ENCODE measurements at regions not wholly inside any gene's neighbourhood (a gene's known extent, or its start where the extent isn't known, plus 50 kb on each side); places are given as distances from the start of the nearest gene placed in this dataset.

GRCh38 chrX:9164533-9165426, 130.9 kb upstream of the FAM9B start:
- Mint-ChIP-seq H3K27me3 (ENCODE audit: insufficient read depth, low read depth) (peaks cover 5% of the 10 kb centered on the region), H3K9me3 (peaks cover 4% of the 10 kb centered on the region), H3K4me3 (no peak overlapping the region), H3K27ac (no peak overlapping the region), H3K4me1 (peaks cover 4% of the 10 kb centered on the region), H3K36me3 (no peaks in the 10 kb centered on the region)
- Histone ChIP-seq H3K4me2 (no peak overlapping the region), H3K27ac (no peak overlapping the region), H3K9me3 (ENCODE audit: low read depth) (peaks cover 4% of the 10 kb centered on the region), H3F3A (ENCODE audit: low read depth) (no peaks in the 10 kb centered on the region), H3K27me3 (no peaks in the 10 kb centered on the region), H4K20me1 (ENCODE audit: low read depth) (no peaks in the 10 kb centered on the region), H3K4me3 (no peak overlapping the region), H3K4me1 (no peaks in the 10 kb centered on the region), H2AFZ (replicated peaks) (no peak overlapping the region), H3K9ac (no peak overlapping the region), H3K79me2 (ENCODE audit: low read depth) (no peaks in the 10 kb centered on the region), H3K36me3 (no peaks in the 10 kb centered on the region)
- DNase-seq (ENCODE audit: low spot score), result no peak
- TF ChIP-seq CTCF (IDR thresholded peaks at IDR 0.05), result no peak
- TF ChIP-seq EZH2 (IDR thresholded peaks at IDR 0.05), result no peak

GRCh38 chrX:9166584-9166944, 132.6 kb upstream of the FAM9B start:
- Histone ChIP-seq H3K27ac (no peak overlapping the region), H3K4me1 (no peaks in the 10 kb centered on the region), H3K9me3 (ENCODE audit: low read depth) (peaks cover 4% of the 10 kb centered on the region), H3K4me3 (no peak overlapping the region), H3K4me2 (no peak overlapping the region), H3K79me2 (ENCODE audit: low read depth) (no peaks in the 10 kb centered on the region), H3F3A (ENCODE audit: low read depth) (no peaks in the 10 kb centered on the region), H3K36me3 (no peaks in the 10 kb centered on the region), H4K20me1 (ENCODE audit: low read depth) (no peaks in the 10 kb centered on the region), H3K27me3 (no peaks in the 10 kb centered on the region), H2AFZ (replicated peaks) (no peak overlapping the region), H3K9ac (no peak overlapping the region)
- TF ChIP-seq EZH2phosphoT487 (IDR thresholded peaks at IDR 0.05), result no peak
- no peak for TF ChIP-seq CTCF (IDR thresholded peaks at IDR 0.05)
- no peak for TF ChIP-seq EZH2 (IDR thresholded peaks at IDR 0.05)
- peaks cover 4% of the 10 kb centered on the region for H3K9me3 Mint-ChIP-seq
- peaks cover 4% of the 10 kb centered on the region for H3K4me1 Mint-ChIP-seq
- H3K27me3 Mint-ChIP-seq (ENCODE audit: insufficient read depth, low read depth), result peaks cover 3% of the 10 kb centered on the region
- no peaks in the 10 kb centered on the region for H3K36me3 Mint-ChIP-seq
- H3K4me3 Mint-ChIP-seq, result no peak overlapping the region
- no peak for DNase-seq (ENCODE audit: low spot score)
- no peak overlapping the region for H3K27ac Mint-ChIP-seq

- Mint-ChIP-seq H3K27ac (no peak overlapping the region), H3K27me3 (ENCODE audit: insufficient read depth, low read depth) (peaks cover 8% of the 10 kb centered on the region)
- H3K9me3 ChIP-seq (ENCODE audit: low read depth), result no peaks in the 10 kb centered on the region
Observed at GRCh38 chrX:9171841-9172463, 138.0 kb upstream of the FAM9B start.

GRCh38 chrX:9172464-9172850, 138.5 kb upstream of the FAM9B start:
- Histone ChIP-seq H3K36me3 (no peaks in the 10 kb centered on the region), H3K27ac (no peak overlapping the region), H3K79me2 (ENCODE audit: low read depth) (no peaks in the 10 kb centered on the region), H3K27me3 (no peaks in the 10 kb centered on the region), H3F3A (ENCODE audit: low read depth) (no peaks in the 10 kb centered on the region), H4K20me1 (ENCODE audit: low read depth) (no peaks in the 10 kb centered on the region), H3K9ac (no peak overlapping the region), H3K4me2 (no peak overlapping the region), H3K4me3 (no peak overlapping the region), H3K9me3 (ENCODE audit: low read depth) (no peaks in the 10 kb centered on the region), H3K4me1 (no peaks in the 10 kb centered on the region), H2AFZ (replicated peaks) (no peak overlapping the region)
- no peak for TF ChIP-seq CTCF (IDR thresholded peaks at IDR 0.05)
- no peak for TF ChIP-seq EZH2phosphoT487 (IDR thresholded peaks at IDR 0.05)
- H3K27me3 Mint-ChIP-seq (ENCODE audit: insufficient read depth, low read depth), result peaks cover 6% of the 10 kb centered on the region
- no peak overlapping the region for H3K27ac Mint-ChIP-seq
- H3K9me3 Mint-ChIP-seq, result peaks cover 5% of the 10 kb centered on the region
- H3K36me3 Mint-ChIP-seq, result no peaks in the 10 kb centered on the region
- peaks cover 5% of the 10 kb centered on the region for H3K4me1 Mint-ChIP-seq
- no peak overlapping the region for H3K4me3 Mint-ChIP-seq
- no peak for DNase-seq (ENCODE audit: low spot score)

More at GRCh38 chrX:9171841-9172463, 138.0 kb upstream of the FAM9B start:
- Histone ChIP-seq H3K4me2 (no peak overlapping the region), H3K4me3 (no peak overlapping the region), H3K9ac (no peak overlapping the region), H3K27me3 (no peaks in the 10 kb centered on the region), H3K27ac (no peak overlapping the region), H3K79me2 (ENCODE audit: low read depth) (no peaks in the 10 kb centered on the region), H3K36me3 (no peaks in the 10 kb centered on the region), H3K4me1 (no peaks in the 10 kb centered on the region), H4K20me1 (ENCODE audit: low read depth) (no peaks in the 10 kb centered on the region), H3F3A (ENCODE audit: low read depth) (no peaks in the 10 kb centered on the region), H2AFZ (replicated peaks) (no peak overlapping the region)
- H3K36me3 Mint-ChIP-seq, result no peaks in the 10 kb centered on the region
- TF ChIP-seq EZH2 (IDR thresholded peaks at IDR 0.05), result no peak
- peaks cover 7% of the 10 kb centered on the region for H3K9me3 Mint-ChIP-seq
- H3K4me3 Mint-ChIP-seq, result no peak overlapping the region
- peaks cover 5% of the 10 kb centered on the region for H3K4me1 Mint-ChIP-seq
- no peak for DNase-seq (ENCODE audit: low spot score)

All from neural progenitor cell (in vitro differentiated cells).